Inflammatory macrophage (primary cell): ENCODE measurements at regions not wholly inside any gene's neighbourhood (a gene's known extent, or its start where the extent isn't known, plus 50 kb on each side); places are given as distances from the start of the nearest gene placed in this dataset.
"Not testable (repeated sequence)": the region's sequence is repeated elsewhere in the genome, so short reads cannot be mapped to it uniquely, and the experiment has no call there.

Source experiments
- DNase-seq, 2 donors: peaks; one replicate each; pipeline ENCODE4 v3.0.0-alpha.2; 2020 to 2022

DNA sequence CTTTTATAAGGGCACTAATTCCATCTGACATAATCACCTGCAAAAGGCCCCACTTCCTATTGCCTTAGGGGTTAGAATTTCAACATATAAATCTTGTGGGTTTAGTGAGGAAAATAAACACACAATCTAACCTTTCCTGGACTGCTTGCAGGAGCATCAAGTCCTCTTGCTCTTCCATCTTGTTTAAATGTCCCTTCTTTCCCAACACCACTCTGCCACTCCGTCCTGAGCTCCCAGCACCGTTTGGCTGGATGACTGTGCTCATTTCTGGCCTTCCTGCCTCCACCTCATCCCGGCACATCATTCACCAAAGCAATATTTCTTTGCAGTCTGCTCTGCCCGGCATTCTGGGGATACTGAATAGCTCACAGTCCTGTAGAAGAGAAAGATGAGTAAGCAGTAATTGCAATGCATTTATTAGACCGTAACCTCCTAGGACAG is 247.8 kb downstream of the BCL2 start:
- no peak for DNase-seq

DNA sequence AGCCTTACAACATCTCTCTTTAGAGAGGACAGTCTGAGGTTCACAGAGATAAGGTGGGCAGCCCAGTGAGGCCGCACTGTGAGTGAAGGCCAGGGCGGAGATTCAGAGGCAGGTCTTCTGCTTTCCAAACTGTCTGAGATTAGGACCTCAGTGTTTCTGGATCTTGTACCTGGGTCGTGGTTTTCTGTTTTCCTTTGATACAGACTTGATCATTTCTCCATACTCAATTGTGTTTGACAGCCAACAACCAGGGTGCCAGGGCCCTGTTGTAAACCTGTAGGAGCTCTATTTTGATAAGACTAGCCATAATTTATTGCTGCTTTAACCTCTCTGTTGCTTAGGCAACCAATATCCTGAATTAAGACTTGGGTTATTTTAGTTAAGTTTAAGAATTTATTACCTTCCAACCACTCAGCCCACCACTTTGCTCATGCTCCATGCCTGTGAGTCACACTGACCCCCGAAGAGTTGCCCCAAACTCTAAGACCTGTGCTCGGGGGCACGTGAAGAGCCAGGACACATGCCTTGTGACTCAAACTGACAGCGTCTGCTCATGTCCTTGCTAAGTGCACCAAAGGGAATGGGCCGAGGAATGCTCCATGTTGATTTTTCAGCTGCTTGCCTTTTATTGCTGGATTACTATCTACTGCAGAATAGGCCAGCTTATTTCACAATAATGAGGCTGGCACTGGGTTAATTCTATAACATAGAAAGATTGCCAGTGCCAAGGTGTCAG is 248.6 kb downstream of the BCL2 start:
- no peak for DNase-seq

DNA sequence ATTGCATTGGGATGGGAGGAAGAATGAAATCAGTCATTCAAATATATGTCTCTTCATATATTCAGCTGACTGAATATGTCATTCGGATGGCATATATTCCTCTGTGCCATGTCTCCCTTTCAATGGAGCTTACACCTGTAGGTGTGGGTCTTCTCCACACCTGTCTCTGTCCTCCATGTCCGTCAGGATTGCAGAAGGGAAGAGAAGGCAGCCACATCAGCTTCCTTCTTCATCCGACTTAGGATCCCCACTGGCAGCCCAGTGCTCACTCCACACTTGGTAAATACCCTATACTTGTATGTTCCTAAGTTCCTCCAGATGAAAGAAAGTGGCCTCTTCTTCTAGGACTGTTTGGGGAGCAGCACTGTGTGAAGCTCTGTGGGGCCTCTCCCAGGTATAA is 250.1 kb downstream of the BCL2 start:
- no peak for DNase-seq

DNA sequence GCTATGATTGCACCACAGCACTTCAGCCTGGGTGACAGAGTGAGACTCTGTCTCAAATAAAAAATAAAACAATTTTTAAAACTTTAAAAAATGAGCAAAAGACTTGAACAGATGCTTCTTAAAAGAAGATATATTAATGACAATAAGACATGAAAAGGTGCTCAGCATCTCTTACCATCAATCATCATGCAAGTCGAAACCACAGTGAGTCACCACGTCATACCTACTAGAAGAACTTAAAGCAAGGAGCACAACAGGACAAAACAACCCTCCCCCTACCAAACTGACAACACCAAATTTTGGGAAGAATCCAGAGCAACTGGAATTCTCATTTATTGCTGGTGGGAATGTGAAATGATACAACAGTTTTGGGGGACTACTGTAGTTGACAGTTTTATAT is 251.6 kb downstream of the BCL2 start:
- no peak for DNase-seq

DNA sequence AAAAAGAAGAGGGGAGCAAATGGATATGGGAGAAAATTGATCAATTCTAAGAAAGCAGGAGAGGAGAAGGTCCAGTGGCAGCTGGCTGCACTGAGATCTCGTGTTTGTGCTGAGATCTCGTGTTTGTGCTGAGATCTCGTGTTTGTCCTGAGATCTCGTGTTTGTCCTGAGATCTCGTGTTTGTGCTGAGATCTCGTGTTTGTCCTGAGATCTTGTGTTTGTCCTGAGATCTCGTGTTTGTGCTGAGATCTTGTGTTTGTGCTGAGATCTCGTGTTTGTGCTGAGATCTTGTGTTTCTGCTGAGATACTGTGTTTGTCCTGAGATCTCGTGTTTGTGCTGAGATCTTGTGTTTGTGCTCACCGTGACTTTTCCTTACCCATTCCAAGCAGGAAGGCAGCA is 254.4 kb downstream of the BCL2 start:
- DNase-seq = no peak

DNA sequence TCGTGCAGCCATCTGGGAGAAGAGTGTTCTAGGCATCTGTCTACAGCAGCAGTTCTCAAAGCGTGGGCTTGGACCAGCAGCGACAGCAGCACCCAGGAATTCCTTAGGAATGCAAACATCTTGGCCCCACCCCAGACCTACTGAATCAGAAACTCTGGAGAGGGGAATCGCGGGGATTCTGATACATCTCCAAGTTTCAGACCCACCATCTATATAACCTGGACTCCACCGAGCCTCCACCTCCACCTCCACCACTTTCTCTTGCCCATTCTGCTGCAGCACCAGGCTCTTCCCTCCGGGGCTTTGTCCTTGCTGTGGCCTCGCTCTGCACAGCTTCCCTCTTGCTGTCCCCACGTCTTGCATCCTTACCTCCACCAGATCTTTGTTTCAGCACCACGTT is 256.4 kb downstream of the BCL2 start:
- no peak for DNase-seq

DNA sequence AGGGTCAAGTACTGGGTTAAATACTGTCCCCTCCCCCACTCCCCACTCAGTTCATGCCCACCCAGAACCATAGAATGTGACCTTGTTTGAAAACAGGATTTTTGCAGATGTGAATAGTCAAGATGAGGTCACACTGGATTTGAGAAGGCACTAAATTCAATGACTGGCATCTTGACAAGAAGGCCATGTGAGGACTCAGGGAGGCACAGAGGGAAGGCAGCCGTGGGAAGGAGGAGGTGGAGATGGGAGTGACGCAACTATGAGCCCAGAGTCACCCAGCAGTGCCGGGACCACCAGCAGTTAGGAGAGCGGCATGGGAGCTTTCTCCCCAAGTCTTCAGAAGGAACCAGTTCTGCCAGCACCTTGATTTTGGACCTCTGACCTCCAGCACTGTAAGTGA is 257.3 kb downstream of the BCL2 start:
- DNase-seq = peak in 1 of 2 donors; percentile 4

DNA sequence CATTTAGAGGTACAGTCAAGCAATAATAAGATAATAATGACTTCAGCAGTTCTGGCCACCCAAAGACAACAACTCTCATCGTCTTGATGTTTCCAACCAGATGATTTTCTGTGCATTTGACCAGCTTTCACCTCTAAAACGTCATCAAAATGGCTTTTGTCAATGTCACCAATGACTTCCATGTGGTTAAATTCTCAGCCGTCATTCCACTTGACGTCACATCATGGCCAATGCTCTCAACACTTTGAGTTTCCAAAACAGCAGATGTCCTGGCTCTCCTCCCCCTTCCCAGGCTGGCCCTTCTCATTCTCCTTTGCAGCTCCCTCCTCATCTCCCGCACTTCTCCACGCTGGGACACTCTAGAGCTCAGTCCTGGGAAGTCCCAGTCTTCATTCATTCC is 258.3 kb downstream of the BCL2 start:
- no peak for DNase-seq

DNA sequence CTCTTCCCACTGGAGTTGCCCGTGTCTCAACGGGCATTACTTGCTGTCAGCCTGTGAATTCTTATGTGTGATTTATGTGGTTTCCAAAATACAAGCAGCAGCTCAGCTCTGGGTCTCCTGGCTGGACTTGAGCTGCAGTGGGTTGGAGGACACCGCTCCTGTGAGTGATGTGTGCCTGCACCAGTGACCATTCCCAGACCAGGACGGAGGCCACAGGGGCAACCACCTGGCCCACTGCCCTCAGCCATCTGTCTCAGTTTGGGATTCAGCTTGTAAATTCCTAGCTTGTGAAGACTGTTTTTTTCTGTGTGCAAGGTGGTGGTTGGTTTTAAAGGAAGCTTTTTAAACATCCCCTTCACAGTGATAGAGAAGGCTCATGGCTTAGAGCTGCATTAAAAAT is 261.0 kb downstream of the BCL2 start:
- no peak for DNase-seq

DNA sequence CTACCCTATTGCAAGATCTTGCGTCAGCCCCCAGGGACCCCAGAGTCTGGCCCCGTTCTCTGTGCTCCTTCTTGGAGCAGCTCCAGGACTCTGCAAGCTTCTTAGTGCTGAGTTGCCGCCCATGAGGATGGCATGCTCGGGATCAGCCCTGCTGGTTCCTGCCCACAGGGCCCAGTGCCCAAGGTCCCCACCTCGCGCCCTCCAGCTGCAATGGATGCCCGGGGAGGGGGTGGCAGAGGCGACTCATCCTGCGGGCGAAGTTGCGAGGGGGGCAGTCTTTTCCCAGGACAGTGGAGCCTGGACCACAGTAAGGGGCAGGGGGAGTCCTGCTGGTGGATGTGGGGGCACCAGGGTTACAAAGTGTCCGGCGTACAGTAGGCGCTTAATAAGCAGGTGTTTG is 261.9 kb downstream of the BCL2 start:
- no peak for DNase-seq

DNA sequence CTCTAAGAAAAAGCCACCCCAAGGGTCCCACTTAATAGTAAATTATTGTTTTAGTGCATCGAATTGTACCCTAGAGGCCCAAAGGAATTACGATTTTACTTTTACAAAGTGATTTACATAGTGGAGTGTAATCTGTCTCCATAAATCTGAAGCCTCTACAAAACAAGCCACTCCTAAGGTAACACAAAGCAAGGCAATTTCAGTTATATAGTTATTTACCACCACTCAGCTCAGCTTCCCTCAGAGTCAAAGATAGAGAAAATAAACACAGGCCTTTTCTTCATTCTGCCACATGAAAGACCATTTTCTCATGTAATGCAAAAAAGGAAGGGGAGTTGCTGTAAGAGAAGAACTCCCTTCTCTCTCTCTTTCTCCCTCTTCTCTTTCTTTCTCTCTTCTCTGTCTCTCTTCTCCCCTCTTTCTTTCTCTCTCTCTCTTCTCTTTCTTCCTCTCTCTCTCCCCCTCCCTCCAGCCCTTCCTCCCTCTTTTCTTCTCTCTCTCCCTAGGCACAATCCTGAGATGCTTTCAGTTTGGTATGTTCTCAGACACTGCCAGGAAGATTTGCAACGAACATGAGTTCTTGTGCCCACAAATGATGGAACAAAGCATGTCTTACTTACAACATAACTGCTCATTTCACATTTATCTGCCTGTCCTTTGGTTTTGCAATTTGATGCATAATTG is 264.5 kb downstream of the BCL2 start:
- DNase-seq = peak; percentile 24 to 26

DNA sequence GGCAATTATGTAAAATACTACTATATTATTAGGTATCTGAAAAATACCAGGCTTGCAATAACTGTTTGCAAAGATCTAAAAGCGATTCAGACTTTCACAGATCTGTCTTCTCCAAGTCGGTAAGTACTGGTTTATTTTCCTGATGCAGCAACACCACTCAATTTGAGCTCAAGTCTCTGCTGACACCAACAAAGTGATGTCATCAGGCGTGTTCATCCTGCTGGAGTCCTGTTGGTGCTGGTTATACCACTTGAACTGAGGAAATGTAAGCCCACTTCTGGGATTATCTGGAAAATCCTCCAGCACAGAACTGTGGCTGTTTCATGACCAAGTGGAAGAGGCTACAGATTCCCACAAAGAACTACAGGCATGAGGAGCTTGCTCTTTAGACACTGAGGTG is 267.6 kb downstream of the BCL2 start:
- no peak for DNase-seq

DNA sequence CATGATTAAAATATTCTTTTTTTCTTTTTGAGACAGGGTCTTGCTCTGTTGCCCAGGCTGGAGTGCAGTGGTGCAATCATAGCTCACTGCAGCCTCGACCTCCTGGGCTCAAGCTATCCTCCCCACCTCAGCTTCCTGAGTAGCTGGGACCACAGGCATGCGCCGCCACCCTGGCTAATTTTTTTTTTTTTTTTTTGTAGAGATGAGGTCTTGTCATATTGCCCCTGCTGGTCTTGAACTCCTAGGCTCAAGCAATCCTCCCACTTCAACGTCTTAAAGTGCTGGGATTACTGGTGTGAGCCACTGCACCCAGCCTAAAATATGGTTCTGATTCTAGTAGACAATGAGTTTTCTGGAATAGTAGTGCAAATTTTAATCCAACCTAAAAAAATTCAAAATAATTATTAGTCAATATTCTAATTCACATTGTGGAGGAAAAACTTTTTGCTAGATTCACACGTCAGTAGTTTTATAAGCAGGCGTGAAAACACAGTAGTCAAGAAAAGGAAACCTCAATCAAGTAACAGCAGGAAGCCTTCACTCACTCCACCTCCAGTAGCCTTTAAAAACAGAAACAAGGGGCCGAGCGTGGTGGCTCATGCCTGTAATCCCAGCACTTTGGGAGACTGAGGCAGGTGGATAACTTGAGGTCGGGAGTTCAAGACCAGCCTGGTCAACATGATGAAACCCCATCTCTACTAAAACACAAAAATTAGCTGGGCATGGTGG is 268.7 kb downstream of the BCL2 start:
- DNase-seq = not testable (repeated sequence)

DNA sequence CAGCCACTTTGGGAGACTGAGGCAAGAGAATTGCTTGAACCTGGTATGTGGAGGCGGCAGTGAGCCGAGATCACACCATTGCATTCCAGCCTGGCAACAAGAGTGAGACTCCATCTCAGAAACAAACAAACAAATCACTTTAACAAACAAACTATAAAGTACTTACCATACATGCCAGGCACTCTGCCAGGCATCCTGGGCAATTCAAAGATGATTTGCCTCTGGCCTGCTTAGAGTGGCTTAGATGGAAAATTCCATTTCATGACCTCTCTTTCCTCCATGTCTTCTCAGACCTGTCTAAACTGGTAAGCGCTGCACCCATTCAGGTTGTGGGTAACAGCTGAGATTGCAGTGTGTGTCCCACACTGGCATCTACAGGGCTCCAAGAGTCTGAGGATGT is 273.2 kb downstream of the BCL2 start:
- DNase-seq = no peak

DNA sequence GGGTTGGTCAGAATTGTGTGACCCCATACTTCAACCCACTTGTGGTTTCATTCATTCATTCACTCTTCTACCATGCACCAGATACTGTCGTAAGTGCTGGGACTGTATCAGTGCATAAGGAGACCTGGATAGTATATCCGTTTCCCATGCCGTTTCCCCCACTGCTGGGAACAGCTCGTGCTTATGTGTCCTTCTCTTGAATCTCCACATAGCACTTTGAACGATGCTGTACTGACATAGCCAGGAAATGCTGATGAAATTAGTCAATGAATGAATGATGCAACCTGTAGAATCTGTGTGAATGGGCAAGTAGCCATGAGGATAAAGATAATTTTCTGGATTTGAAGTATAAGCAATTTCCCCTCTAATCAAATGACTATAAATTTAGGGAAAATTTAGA is 276.1 kb downstream of the BCL2 start:
- no peak for DNase-seq

DNA sequence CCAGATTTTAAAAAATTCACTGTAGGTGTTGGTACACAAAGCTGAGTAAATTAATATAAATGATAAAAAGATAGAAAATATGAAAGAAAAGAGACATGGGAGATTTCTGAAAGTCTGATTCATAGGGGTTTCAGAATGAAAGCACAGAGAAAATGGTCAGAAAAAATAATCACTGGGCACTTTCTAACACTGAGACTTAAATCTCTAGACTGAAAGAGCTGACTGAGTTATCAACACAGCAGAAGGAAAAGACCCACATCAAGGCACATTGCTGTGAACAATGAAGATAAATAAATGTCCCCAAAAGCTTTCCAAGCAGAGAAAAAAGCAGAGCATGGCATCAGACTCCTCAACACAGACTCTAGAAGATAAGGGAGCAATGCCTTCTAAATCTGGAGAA is 277.2 kb downstream of the BCL2 start:
- DNase-seq = no peak

DNA sequence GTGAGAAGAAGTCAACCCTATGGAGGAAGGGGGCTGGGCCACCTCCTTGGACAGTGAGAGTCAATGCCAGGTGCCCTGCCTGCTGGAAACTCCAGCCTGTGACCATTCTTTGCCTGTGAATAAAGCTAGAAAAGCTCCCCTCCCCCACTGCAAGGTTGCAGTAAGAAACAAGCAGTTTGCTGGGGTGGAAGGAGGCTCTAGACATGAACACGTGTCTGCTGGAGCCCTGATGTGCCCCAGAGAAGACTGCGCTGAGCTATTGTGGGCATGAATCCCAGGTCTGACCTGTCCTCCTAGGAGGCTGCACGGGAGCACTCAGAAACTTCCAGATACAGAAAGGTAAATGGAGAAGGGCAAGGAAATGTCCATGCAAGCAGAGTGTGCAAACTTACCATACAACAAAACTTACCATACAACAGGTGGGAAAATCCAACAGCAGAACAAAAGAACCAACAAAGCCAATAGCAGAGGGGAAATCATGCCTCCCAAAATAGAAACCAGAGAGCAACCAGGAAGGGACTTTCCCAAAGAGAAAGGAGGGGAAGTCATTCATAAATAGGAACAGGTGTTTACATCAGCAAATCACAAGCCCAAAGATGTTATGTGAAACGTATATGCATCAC is 278.7 kb downstream of the BCL2 start:
- peak in 1 of 2 donors; percentile 44 for DNase-seq

DNA sequence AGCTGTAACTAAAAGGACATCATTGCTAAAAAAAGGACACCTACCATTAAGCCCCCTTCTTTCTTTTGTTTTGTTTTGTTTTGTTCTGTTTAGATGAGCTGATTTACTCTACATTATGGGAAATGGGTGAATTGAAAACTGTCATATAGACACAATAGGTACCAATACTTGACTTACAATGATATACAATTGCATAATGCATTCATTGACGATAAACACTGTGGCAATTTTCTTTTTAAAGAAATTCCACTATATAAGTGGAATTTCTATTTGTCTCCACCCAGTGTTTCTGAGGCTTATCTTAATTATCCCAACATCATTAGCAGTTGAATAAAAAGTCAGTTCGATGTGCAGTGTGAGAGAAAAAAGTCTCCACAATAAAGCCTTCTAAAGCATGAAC is 282.1 kb downstream of the BCL2 start:
- no peak for DNase-seq

DNA sequence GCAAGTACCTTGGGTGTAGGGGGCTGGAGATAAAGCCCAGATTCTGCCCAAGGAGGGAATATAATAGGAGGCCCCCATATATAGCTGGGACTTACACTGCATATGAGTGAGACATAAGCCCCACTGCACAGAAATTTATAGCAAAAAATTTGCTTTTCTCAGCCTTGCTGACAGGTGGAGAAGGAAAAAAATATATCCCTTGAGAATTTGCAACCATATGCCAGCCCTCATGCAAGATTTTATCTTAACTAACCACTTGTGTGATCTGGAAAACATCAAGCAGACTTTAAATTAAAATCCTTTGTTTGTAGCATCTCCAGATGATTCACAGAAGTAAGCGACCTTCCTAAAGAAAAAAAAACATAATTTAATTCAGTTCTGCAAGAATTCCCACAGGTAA is 288.2 kb downstream of the BCL2 start:
- no peak for DNase-seq
